AG10803 (cell line): ENCODE measurements at regions not wholly inside any gene's neighbourhood (a gene's known extent, or its start where the extent isn't known, plus 50 kb on each side); places are given as distances from the start of the nearest gene placed in this dataset.

Experiments
- DNase-seq: peaks from one replicate; pipeline ENCODE4 v3.0.0; 2010; ENCODE audit warnings: low read depth
- H3K4me3 ChIP-seq: 2 replicates; pipeline ENCODE4 v1.5.1; 2011; ENCODE audit warnings: mild to moderate bottlenecking, low read length, control low read depth
- TF ChIP-seq, protein P1 (sequence below): conservative IDR thresholded peaks from 2 replicates; pipeline ENCODE4 v1.5.1; 2011; ENCODE audit warnings: mild to moderate bottlenecking, low read length, control low read depth, inconsistent platforms

DNA sequence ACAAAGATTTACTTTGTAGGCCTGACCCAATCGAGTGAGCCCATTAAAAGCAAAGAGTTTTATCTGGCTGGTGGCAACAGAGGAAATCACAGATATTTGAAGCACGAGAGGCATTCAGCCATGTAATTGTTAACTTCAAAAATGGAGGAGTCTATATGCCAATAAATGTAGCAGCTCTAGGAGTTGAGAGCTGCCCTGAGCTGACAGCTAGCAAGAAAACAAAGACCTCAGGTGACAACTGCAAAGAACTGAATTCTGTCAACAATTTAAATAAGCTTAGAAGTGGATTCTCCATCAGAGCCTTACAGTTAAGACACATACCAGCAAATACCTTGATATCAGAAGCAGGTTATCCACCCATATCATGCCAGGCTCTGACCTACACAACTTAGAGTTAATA lies 463.1 kb upstream of the NEGR1 start:
- no peak for DNase-seq
- TF ChIP-seq, protein P1, sequence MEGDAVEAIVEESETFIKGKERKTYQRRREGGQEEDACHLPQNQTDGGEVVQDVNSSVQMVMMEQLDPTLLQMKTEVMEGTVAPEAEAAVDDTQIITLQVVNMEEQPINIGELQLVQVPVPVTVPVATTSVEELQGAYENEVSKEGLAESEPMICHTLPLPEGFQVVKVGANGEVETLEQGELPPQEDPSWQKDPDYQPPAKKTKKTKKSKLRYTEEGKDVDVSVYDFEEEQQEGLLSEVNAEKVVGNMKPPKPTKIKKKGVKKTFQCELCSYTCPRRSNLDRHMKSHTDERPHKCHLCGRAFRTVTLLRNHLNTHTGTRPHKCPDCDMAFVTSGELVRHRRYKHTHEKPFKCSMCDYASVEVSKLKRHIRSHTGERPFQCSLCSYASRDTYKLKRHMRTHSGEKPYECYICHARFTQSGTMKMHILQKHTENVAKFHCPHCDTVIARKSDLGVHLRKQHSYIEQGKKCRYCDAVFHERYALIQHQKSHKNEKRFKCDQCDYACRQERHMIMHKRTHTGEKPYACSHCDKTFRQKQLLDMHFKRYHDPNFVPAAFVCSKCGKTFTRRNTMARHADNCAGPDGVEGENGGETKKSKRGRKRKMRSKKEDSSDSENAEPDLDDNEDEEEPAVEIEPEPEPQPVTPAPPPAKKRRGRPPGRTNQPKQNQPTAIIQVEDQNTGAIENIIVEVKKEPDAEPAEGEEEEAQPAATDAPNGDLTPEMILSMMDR = no peak

DNA sequence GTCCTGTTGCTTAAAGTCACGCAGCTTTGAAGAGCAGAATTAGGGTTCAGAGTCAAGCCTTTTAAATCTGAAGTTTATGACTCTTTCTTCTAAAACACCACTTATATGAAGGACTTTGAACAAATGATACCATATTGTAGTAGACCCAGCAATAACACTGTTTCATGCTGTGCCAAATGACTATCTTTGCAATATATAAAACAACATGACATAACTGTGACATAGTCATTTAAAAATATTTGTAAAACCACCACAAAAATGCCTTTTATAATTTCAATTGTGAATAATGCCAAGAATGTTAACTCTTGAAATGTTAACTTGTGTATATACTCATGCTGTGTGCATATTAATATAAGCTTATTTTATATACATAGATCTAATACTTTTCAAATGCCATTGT lies 452.1 kb upstream of the NEGR1 start:
- H3K4me3 ChIP-seq = no peak overlapping the region
- TF ChIP-seq, protein P1 = no peak
- DNase-seq = no peak

More for the DNA sequence above, 463.1 kb upstream of the NEGR1 start:
- no peak overlapping the region for H3K4me3 ChIP-seq

DNA sequence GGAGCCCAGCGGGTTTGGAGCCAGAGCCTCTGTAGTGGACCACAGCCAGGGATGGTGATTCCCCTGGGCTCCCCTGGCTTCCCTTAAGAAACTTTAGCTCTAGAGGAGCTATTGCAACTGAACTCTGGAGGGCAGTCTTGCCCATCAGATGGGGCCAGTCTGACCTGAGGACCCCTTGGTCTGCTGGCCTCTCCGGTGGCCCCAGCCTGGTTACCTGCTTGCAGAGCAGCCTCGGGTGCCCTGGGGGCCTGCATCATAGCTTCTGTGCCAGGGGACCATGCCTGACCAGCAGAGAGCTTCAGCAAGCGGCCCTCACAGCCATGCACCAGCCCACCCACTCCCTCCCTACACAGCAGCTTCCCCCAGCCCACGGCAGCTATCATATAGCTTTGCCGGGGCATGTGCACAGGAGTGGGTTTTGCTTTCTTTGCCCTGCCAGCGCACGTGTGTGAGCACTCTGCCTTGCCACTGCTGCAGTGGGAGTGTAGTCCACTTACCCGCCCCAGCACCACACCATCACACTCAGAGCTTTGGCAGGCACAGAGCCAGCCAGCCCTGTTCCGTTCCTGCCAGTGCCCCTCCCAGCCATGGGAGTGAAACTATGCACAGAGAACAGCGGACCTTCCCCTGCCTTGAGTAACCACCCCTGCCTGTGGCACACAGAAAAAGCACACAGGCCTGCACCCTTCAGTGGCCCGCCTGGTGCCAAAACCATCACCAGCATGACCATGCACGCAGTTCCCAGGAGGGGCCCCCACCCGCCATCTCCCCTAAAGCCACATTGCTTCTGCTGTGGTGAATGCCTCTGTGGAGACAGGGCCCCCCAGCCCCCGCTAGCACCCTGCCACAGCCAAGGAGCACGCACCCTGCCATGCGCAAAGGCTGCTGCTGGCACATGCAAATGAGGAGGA lies 442.9 kb upstream of the NEGR1 start:
- DNase-seq = no peak
- no peak overlapping the region for H3K4me3 ChIP-seq
- TF ChIP-seq, protein P1 = no peak

DNA sequence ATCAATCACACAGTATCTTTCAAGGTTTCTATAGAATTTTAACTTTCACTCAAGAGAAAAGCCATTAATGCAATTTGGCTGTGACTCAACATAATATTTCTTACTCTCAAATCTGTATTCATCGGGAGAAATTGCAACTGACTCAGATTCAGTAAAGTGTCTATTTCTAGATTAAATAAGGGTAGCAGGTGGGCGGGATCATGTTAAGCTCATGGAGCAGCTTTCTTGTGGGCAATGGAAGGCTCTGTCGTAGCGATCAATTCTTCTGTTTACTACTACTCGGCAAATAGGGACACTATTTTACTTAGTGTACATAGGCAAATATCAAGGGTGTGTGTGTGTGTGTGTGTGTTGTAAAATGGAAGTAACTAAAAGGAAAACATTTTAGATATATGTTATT lies 423.6 kb upstream of the NEGR1 start:
- TF ChIP-seq, protein P1 = no peak
- DNase-seq = no peak
- no peak overlapping the region for H3K4me3 ChIP-seq

DNA sequence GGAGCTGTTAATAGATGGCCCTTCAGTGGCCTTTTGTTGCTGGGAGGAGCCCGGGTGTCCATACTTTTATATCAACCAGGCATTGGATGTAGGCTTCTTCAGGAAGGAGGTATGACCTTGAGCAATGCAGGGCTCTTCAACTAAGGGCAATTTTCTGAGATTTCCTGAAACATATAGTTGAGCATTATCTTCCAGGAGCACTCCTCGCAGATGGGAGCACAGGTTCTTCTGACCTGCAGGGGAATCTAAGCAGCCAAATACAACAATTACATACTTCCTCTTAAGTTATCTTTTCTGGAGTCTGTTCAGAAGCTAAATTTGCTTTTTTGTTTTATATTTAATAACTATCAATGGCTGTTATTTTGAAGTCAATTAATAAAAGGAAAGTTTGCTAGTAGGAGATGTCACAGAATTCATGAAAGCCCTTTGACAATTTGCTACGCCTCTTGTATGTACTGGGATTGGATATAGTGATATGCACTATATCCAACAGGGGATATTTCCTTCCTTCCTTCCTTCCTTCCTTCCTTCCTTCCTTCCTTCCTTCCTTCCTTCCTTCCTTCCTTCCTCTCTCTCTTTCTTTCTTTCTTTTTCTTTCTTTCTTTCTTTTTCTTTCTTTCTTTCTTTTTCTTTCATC lies 422.6 kb upstream of the NEGR1 start:
- H3K4me3 ChIP-seq = no peak overlapping the region
- TF ChIP-seq, protein P1 = no peak
- DNase-seq = no peak

DNA sequence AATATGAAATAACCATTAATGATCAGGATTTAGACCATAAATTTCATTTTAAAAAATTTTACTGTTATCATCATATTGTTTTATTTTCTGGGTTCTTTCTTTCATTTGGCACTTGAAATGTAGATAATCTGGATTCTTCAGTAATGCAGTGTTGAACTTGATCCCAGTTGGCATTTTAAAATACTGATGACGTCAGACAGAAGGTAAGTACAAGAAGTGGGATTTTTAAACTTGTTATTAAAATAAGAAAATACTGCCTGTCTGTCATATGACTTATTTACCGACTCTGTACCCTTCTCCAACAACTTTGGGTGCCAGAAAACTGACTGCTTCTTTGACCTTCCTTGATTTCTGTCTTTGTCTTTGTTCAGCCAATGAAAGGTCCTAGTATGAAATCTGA lies 415.1 kb upstream of the NEGR1 start:
- TF ChIP-seq, protein P1 = no peak
- no peak for DNase-seq
- H3K4me3 ChIP-seq = no peak overlapping the region

DNA sequence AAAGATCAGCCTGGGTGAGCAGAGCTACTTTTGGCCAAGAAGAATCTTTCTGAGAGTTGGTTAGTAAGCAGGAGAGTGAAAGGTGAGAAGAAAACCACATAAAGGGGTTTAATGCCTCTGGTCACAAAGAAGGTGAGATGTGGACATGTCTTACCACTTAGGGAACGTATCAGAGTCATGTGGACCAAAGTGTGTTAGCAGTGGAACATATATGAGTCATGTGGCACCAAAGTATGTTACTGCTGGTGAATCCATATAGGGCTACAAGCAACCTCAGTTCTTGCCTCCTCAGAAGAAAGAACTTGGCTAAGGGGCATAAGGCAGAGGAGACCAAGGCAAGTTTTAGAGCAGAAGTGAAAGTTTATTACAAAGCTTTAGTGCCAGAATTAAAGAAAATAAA lies 411.6 kb upstream of the NEGR1 start:
- TF ChIP-seq, protein P1 = no peak
- no peak overlapping the region for H3K4me3 ChIP-seq
- DNase-seq = no peak
